Adrenal gland (tissue), 9 donors: ENCODE measurements at regions not wholly inside any gene's neighbourhood (a gene's known extent, or its start where the extent isn't known, plus 50 kb on each side); places are given as distances from the start of the nearest gene placed in this dataset.
"Not testable (repeated sequence)": the region's sequence is repeated elsewhere in the genome, so short reads cannot be mapped to it uniquely, and the experiment has no call there.

Experiments used
- DNase-seq, 7 donors: peaks; one replicate each; pipeline ENCODE4 v3.0.0-alpha.2; 2019 to 2020
- H3K27ac ChIP-seq, 5 donors: fragments of 200-600 bp; sonication (generic) in 4 of 5; 1 replicate in 3 of 5; 2 replicates in 2 of 5; pipeline versions ENCODE4 v1.5.1 to v1.8.0; 2016 to 2020; ENCODE audit warnings: mild to moderate bottlenecking in 1 of 5
- H3K27me3 ChIP-seq: fragments of 200-600 bp; 2 replicates; pipeline ENCODE4 v1.8.0; 2021
- H3K36me3 ChIP-seq, 2 donors: fragments of 200-600 bp; replicated peaks in 1 of 2; 1 replicate in 1 of 2; 2 replicates in 1 of 2; pipeline versions ENCODE4 v1.5.1 to v1.8.0; 2018 to 2022
- H3K4me1 ChIP-seq, 2 donors: fragments of 200-600 bp; replicated peaks in 1 of 2; 1 replicate in 1 of 2; 2 replicates in 1 of 2; pipeline versions ENCODE4 v1.5.1 to v1.8.0; 2018 to 2021
- H3K4me3 ChIP-seq, 4 donors: fragments of 200-600 bp; sonication (generic) in 3 of 4; one replicate each; pipeline ENCODE4 v1.5.1; 2016 to 2018
- H3K9me3 ChIP-seq, 3 donors: fragments of 200-600 bp; sonication (generic) in 1 of 3; replicated peaks in 1 of 3; 1 replicate in 2 of 3; 2 replicates in 1 of 3; pipeline versions ENCODE4 v1.5.1 to v1.8.0; 2016 to 2021
- POLR2A ChIP-seq, 2 donors: fragments of 450-650 bp; IDR thresholded peaks; one replicate each; pipeline ENCODE4 v1.6.1; 2017; ENCODE audit warnings: antibody characterized with exemption in 2 of 2, mild to moderate bottlenecking in 2 of 2, moderate library complexity in 1 of 2
- WGBS, 4 donors: extraction: QIAGEN DNeasy Blood & Tissue Kit in 2 of 4; methylation state at CpG; one replicate each; pipeline versions ENCODE4 v1.1.5 to v1.1.7; 2013 to 2017; 5-methylcytosine and 5-hydroxymethylcytosine counted together
- intact Hi-C, 2 donors: fragments of 100-400 bp; cut with DNase I; formaldehyde crosslinking; loops; one replicate each; pipeline versions ENCODE4 v1.14.1 to v1.15.0; 2022 to 2023
- TF ChIP-seq, protein P1 (sequence below), 6 experiments: fragments of 450-650 bp in 4 of 6; fragments of 200-600 bp in 2 of 6; sonication (generic) in 1 of 6; IDR thresholded peaks; 1 replicate in 5 of 6; 2 replicates in 1 of 6; pipeline versions ENCODE4 v1.5.1 to v1.8.0; 2016 to 2021; ENCODE audit warnings: antibody characterized with exemption in 6 of 6, mild to moderate bottlenecking in 2 of 6, moderate library complexity in 1 of 6
- donor health status: healthy with polysubstance abuse.
- donor health status: Bipolar disorder and iron deficiency.
- donor health status: DM: yes; HTN: yes; CAD: no.
- donor health status: DM: no; HTN: no; CAD: no.
- donor health status: DM: no; HTN: no; CAD: no.

DNA sequence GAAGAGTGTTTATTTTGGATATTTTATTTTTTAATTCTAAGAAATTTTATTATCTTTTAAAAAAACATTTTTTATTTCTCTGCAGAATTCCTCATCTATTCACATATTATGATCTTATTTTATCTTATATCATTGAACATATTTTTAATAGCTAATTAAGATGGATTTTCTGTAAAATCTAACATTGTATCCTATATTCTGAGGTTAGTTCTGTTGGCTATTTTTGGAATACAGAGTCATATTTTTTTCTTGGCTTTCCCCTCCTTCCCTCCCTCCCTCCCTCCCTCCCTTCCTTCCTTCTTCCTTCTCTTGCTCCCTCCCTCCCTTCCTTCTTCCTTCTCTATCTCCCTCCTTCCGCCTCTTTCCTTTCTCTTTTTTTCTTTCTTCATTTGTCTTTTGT lies 2326.6 kb upstream of the RAG2 start:
- H3K9me3 ChIP-seq: no peaks in the 10 kb centered on the region
- intact Hi-C loops: no loop called here
- H3K4me3 ChIP-seq: no peak overlapping the region
- 88 to 100% (median 94%) methylated on average over 1 of the region's 1 CpG for WGBS, 4 donors
- H3K4me1 ChIP-seq: no peaks in the 10 kb centered on the region
- no peaks in the 10 kb centered on the region for H3K36me3 ChIP-seq
- no peaks in the 10 kb centered on the region for H3K27me3 ChIP-seq
- DNase-seq: no peak
- H3K27ac ChIP-seq: no peak overlapping the region
- TF ChIP-seq POLR2A (IDR thresholded peaks at IDR 0.05): no peak
- TF ChIP-seq, protein P1, sequence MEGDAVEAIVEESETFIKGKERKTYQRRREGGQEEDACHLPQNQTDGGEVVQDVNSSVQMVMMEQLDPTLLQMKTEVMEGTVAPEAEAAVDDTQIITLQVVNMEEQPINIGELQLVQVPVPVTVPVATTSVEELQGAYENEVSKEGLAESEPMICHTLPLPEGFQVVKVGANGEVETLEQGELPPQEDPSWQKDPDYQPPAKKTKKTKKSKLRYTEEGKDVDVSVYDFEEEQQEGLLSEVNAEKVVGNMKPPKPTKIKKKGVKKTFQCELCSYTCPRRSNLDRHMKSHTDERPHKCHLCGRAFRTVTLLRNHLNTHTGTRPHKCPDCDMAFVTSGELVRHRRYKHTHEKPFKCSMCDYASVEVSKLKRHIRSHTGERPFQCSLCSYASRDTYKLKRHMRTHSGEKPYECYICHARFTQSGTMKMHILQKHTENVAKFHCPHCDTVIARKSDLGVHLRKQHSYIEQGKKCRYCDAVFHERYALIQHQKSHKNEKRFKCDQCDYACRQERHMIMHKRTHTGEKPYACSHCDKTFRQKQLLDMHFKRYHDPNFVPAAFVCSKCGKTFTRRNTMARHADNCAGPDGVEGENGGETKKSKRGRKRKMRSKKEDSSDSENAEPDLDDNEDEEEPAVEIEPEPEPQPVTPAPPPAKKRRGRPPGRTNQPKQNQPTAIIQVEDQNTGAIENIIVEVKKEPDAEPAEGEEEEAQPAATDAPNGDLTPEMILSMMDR (IDR thresholded peaks at IDR 0.05): no peak

DNA sequence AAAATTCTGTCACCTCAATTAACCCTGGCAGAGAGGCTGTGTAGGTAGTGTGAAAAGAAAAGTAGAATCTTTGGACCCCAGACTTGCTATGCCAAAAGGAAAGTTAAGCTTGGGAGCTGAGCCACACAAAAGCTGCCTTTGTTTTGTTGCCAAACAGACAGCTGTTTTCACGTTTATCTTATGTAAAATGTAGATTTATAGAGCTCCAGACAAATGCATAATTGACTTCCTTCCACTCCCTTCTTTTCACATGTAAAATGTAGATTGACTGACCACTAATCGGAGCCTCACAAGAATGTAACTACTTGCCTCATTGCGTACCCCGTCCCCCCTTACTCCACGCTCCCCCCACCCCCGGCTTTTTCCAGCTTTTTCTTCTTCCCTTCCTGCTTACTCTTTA lies 2302.2 kb upstream of the RAG2 start:
- Histone ChIP-seq H3K27me3 (no peaks in the 10 kb centered on the region), H3K27ac (no peak overlapping the region), H3K9me3 (no peaks in the 10 kb centered on the region), H3K4me1 (no peaks in the 10 kb centered on the region), H3K36me3 (no peaks in the 10 kb centered on the region), H3K4me3 (no peak overlapping the region)
- intact Hi-C loops: no loop called here
- no peak for TF ChIP-seq POLR2A (IDR thresholded peaks at IDR 0.05)
- WGBS, 4 donors: 53 to 61% (median 57%) methylated on average over 6 of the region's 6 CpGs
- no peak for DNase-seq

DNA sequence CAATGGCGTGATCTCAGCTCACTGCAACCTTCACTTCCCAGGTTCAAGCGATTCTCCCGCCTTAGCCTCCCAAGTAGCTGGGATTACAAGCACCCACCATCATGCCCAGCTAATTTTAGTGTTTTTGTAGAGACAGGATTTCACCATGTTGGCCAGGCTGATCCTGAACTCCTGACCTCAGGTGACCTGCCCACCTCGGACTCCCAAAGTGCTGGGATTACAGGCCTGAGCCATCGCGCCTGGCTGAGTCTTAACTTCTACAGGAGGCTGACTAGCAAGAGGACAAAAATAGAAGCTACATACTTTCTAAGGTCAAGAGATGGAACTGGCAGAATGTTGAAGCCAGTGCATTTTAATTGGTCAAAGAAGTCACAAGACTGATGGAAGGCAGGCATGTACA lies 2296.2 kb upstream of the RAG2 start:
- DNase-seq, H3K4me3 ChIP-seq, H3K27me3 ChIP-seq, intact Hi-C loops, H3K36me3 ChIP-seq, H3K27ac ChIP-seq, H3K9me3 ChIP-seq, H3K4me1 ChIP-seq: not testable (repeated sequence)
- WGBS, 4 donors: 91 to 96% (median 95%) methylated on average over 6 of the region's 6 CpGs

DNA sequence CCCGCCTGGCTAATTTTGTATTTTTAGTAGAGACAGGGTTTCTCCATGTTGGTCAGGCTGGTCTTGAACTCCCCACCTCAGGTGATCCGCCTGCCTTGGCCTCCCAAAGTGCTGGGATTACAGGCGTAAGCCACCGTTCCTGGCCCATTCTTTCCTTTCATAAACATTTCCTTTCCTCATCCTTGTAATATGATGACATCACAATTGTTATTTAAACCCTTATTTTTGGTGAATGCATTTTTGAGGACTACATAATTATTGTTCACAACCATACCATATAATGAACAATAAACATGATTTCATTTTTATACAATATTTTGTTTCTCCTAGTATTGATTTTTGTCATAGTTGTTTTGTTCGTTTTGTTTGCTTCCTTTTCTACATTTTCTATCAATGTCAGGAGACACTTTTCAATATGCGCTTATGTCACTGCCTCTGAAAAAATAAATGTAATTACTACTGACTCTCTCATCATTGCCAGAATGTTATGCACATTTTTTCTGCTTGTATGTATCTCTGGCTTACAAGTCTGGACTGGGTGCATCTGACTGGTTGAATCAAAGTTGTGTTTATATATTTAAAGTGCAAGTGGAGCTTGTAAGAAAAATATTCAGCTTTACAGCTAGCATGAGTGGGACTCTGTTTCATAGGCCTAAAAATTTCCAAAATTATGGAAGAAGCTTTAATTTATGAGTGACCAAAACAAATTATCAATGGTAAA lies 2286.3 kb upstream of the RAG2 start:
- no peak for DNase-seq
- TF ChIP-seq POLR2A (IDR thresholded peaks at IDR 0.05): no peak
- Histone ChIP-seq H3K27me3 (no peaks in the 10 kb centered on the region), H3K4me1 (no peaks in the 10 kb centered on the region), H3K9me3 (no peaks in the 10 kb centered on the region), H3K27ac (no peak overlapping the region), H3K4me3 (no peak overlapping the region), H3K36me3 (no peaks in the 10 kb centered on the region)
- WGBS, 4 donors: 84 to 92% (median 88%) methylated on average over 6 of the region's 6 CpGs
- intact Hi-C loops: no loop called here

DNA sequence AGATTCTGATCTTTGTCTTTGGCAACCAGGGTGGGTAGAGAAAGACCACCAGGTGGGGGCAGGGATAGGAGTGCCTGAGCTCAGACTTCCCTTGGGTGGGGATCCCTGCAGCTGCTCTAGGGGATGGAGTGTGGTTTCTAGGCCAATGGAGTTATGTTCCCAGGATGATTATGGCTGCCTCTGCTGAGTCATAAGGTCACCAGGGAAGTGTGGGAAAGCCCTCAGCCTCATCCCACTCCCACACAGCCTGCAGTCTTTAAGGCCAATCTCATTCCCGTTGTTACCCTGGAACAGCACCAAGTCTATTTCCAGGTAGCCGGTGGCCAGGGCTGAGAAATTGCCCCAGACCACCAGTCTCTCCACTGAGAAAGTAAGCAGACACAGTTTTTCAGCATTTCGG lies 2269.3 kb upstream of the RAG2 start:
- Histone ChIP-seq H3K4me1 (no peaks in the 10 kb centered on the region), H3K36me3 (no peaks in the 10 kb centered on the region), H3K27ac (no peak overlapping the region), H3K27me3 (no peaks in the 10 kb centered on the region), H3K4me3 (no peak overlapping the region), H3K9me3 (no peaks in the 10 kb centered on the region)
- 76 to 85% (median 79%) methylated on average over 3 of the region's 3 CpGs for WGBS, 4 donors
- intact Hi-C loops: no loop called here
- no peak for DNase-seq
- TF ChIP-seq, protein P1 (IDR thresholded peaks at IDR 0.05): no peak
- no peak for TF ChIP-seq POLR2A (IDR thresholded peaks at IDR 0.05)

DNA sequence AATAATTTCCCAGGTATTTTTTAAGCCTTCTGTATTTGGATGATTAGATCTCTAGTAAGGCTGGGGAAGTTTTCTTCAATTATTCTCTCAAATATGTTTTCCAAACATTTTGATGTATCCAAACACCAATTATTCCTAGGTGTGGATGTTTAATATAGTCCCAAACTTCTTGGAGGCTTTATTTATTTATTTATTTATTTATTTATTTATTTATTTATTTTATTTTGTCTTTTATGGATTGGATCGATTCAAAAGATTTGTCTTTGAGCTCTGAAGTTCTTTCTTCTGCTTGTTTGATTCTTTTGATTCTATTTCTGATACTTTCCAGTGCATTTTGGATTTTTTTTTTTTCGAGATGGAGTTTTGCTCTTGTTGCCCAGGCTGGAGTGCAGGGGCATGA lies 2267.9 kb upstream of the RAG2 start:
- Histone ChIP-seq H3K9me3 (no peaks in the 10 kb centered on the region), H3K27ac (no peak overlapping the region), H3K27me3 (no peaks in the 10 kb centered on the region), H3K4me3 (no peak overlapping the region), H3K4me1 (no peaks in the 10 kb centered on the region), H3K36me3 (no peaks in the 10 kb centered on the region)
- DNase-seq: no peak
- intact Hi-C loops: no loop called here
- TF ChIP-seq, protein P1 (IDR thresholded peaks at IDR 0.05): no peak
- TF ChIP-seq POLR2A (IDR thresholded peaks at IDR 0.05): no peak
- WGBS, 4 donors: 80 to 86% (median 82%) methylated on average over 2 of the region's 2 CpGs
